Epithelial cell of proximal tubule (primary cell): ENCODE measurements at regions not wholly inside any gene's neighbourhood (a gene's known extent, or its start where the extent isn't known, plus 50 kb on each side); places are given as distances from the start of the nearest gene placed in this dataset.

Source experiments
- DNase-seq: peaks from one replicate; pipeline ENCODE4 v3.0.0-alpha.2; 2011; ENCODE audit warnings: low read depth
- H3K4me3 ChIP-seq: 2 replicates; pipeline ENCODE4 v1.5.1; 2011; ENCODE audit warnings: low read depth, mild to moderate bottlenecking, low read length
- TF ChIP-seq, protein P1 (sequence below): conservative IDR thresholded peaks from 2 replicates; pipeline ENCODE4 v1.5.1; 2012; ENCODE audit warnings: low read depth, mild to moderate bottlenecking, low read length

DNA sequence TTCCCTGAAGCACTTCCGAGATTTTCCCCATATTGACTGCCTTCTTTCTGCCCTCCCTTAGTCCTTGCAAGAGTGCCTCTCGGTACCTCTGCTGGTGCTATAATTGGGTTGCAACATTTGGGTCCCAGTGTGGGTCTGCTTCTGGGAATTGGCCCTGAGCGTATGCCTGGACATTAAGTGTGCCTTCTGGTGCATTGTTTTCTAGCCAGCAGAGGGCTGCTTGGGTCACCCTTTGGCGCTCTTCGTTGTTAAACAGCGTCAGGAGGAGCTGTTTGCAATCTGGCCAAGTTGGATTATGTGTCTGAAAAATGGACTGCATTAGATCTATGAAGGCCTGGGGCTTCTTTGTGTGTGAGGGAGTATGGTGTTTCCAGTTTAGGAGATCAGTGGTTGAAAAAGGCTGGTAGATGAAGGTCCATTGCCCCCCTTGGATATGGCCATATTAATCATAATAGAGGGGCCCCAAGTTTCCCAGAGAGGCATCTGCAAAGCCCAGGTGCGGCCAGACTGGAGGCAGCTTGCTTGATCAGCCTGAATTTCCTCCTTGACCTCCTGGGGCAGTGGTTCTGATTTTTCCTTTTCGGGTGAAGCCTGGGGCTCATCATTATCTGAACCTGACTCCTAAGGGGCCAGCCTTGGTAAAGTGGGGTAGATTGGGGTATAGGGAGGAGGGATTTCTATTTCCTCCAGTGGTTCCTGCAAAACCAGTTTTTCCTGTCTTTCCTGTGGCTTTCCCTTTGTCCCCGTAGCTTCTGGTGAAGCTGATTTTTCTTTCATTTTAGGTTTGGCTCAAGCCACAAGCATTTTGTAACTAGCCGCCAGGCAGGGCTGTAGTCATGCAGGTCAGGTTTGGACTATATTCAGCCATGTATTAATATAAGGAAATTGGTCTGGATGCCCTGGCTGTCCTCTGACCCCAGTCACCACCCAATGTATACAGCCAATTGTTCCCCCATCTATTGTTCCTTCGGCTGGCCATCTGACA lies 85.4 kb upstream of the GPR6 start:
- no peak for DNase-seq

DNA sequence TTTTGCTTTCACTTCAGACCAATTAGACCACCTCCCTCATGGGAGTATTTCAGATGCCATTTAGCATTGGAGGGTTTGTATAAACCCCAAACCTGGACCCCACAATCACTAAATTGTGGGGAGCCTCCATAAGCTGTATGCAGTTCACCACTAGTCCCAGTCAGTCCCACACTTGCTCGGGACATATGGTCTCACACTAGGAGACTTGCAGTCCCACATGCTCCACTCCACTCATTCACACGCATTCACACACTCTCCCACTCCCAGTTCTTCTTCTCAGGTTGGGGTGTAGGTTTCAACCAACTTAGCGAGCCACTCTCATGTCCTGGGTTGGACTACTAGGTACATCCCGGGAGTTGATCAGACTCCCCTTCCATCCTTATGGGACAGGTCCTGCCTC lies 84.5 kb upstream of the GPR6 start:
- no peak for DNase-seq
- no peak overlapping the region for H3K4me3 ChIP-seq
- TF ChIP-seq, protein P1, sequence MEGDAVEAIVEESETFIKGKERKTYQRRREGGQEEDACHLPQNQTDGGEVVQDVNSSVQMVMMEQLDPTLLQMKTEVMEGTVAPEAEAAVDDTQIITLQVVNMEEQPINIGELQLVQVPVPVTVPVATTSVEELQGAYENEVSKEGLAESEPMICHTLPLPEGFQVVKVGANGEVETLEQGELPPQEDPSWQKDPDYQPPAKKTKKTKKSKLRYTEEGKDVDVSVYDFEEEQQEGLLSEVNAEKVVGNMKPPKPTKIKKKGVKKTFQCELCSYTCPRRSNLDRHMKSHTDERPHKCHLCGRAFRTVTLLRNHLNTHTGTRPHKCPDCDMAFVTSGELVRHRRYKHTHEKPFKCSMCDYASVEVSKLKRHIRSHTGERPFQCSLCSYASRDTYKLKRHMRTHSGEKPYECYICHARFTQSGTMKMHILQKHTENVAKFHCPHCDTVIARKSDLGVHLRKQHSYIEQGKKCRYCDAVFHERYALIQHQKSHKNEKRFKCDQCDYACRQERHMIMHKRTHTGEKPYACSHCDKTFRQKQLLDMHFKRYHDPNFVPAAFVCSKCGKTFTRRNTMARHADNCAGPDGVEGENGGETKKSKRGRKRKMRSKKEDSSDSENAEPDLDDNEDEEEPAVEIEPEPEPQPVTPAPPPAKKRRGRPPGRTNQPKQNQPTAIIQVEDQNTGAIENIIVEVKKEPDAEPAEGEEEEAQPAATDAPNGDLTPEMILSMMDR: no peak

More for the DNA sequence above, 85.4 kb upstream of the GPR6 start:
- no peak overlapping the region for H3K4me3 ChIP-seq
- TF ChIP-seq, protein P1: peak; percentile 23

DNA sequence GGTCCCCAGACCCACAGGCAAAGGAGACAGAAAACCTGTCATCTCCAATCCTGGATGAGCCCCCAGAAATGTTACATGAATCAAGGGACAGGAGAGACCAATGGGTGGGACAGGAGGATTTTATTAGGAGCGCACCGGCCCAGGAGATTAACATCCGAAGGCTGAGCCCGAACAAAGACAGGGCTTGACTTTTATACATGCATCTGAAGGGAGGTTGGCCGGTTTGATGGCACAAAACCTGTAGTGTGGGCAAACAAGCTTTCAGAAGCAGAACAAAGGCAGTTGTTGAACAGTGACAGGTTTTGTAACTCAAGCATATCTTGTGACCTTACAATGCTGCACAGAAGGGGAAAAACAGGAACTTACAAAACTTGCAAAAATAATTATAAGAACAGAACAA lies 83.9 kb upstream of the GPR6 start:
- TF ChIP-seq, protein P1: no peak
- H3K4me3 ChIP-seq: no peak overlapping the region
- no peak for DNase-seq

DNA sequence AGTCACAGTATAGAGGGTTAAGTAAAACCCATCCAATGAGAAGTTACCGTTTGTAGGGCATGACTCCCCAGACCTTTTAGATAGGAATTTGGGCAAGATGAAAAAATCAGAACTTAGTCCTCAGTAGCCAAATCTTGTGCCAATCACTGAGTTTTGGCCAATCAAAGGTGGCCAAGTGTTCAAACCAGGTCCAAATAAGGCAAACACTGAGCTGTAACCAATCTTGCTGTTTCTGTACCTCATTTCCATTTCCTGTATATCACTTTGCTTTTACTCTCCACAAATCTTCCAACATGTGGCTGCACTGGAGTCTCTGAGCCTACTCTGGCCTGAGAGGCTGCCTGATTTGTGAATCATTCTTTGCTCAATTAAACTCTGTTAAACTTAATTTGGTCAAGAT lies 81.8 kb upstream of the GPR6 start:
- TF ChIP-seq, protein P1: no peak
- no peak overlapping the region for H3K4me3 ChIP-seq
- no peak for DNase-seq

DNA sequence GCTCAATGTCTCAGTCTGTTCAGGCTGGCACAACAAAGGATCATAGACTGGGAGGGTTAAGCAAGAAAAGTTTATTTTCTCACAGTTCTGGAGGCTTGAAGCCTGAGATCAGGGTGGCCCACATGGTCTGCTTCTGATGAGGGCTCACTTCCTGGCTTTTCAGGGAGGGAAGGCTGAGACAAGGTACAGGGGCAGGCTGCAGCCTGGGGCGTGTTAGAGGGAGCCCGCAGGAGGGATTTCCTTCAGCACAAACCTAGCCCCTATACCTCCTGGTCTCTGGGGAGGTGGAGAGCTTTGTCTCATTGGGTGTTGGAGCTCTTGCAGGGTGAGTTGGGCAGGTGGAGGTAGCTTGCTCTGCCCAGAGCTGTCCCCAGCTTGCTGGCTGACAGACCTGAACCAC lies 81.1 kb upstream of the GPR6 start:
- TF ChIP-seq, protein P1: no peak
- H3K4me3 ChIP-seq: no peak overlapping the region
- no peak for DNase-seq

DNA sequence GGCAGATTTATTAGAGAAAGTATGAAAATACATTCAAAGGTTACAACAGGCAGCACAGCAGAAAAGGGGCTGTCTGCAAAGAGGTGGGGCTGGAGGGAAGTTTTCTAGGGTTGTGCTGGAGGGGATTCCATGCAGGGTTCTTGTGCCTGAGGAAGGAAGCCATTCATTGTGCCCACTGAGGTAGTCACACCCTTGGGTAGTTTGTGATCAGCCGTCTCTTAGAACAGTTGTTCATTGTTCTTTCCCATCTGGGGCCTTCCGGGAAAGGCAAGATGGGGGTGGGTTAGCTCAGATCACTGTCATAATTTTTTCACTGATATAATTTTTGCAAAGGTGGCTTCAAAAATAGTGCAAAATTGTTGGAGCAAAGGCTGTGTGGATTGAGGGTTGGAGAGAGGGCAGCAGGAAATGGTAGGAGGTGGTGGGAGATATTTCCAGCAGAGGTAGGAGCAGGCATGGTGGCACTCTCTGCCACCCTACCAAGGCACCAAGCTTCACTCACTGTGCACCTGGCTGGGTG lies 80.5 kb upstream of the GPR6 start:
- H3K4me3 ChIP-seq: no peak overlapping the region
- no peak for DNase-seq
- TF ChIP-seq, protein P1: no peak
